HCT116 (cell line): ENCODE measurements at regions not wholly inside any gene's neighbourhood (a gene's known extent, or its start where the extent isn't known, plus 50 kb on each side); places are given as distances from the start of the nearest gene placed in this dataset.

Experiments
- CEBPB ChIP-seq: IDR thresholded peaks from 2 replicates; pipeline ENCODE4 v1.6.1; 2012; ENCODE audit warnings: low read depth
- CTCF ChIP-seq, 3 experiments: fragments of 200-600 bp in 1 of 3; sonication (generic) in 1 of 3; IDR thresholded peaks in 2 of 3; conservative IDR thresholded peaks in 1 of 3; 2 replicates each; pipeline ENCODE4 v1.5.1; 2012 to 2017; ENCODE audit warnings: low read depth in 2 of 3, low read length in 2 of 3, antibody characterized with exemption in 1 of 3, borderline replicate concordance in 1 of 3, control low read depth in 1 of 3, mild to moderate bottlenecking in 1 of 3, mixed read lengths in 1 of 3, mixed run types in 1 of 3, moderate library complexity in 1 of 3; ENCODE audit not compliant: insufficient read depth in 1 of 3
- EZH2 ChIP-seq: fragments of 200-600 bp; sonication (generic); IDR thresholded peaks from 2 replicates; pipeline ENCODE4 v1.6.1; 2017; ENCODE audit warnings: antibody characterized with exemption, mixed run types
- EZH2phosphoT487 ChIP-seq: fragments of 200-600 bp; IDR thresholded peaks from 2 replicates; pipeline ENCODE4 v1.6.1; 2018; ENCODE audit warnings: antibody characterized with exemption, borderline replicate concordance
- JUND ChIP-seq: IDR thresholded peaks from 2 replicates; pipeline ENCODE4 v1.6.1; 2012
- POLR2A ChIP-seq: IDR thresholded peaks from 2 replicates; pipeline ENCODE4 v1.7.0; 2011; ENCODE audit warnings: borderline replicate concordance; ENCODE audit not compliant: insufficient read depth, insufficient read length; ENCODE audit errors: extremely low read depth
- POLR2AphosphoS5 ChIP-seq: IDR thresholded peaks from 2 replicates; pipeline ENCODE4 v1.6.1; 2011; ENCODE audit warnings: mild to moderate bottlenecking, low read depth, low read length, moderate library complexity
- RAD21 ChIP-seq: IDR thresholded peaks from 2 replicates; pipeline ENCODE4 v1.6.1; 2012; ENCODE audit warnings: low read depth, mild to moderate bottlenecking
- SIN3A ChIP-seq: IDR thresholded peaks from 2 replicates; pipeline ENCODE4 v1.6.1; 2012; ENCODE audit warnings: low read depth
- ZFX ChIP-seq: fragments of 450-650 bp; IDR thresholded peaks from 2 replicates; pipeline ENCODE4 v1.6.1; 2017
- ZNF274 ChIP-seq: fragments of 200-500 bp; sonication (Bioruptor generic); IDR thresholded peaks from 2 replicates; pipeline ENCODE4 v1.6.1; 2014; ENCODE audit warnings: mild to moderate bottlenecking, low read depth, low read length, inconsistent platforms
- TF ChIP-seq, protein P1 (sequence below): IDR thresholded peaks from 2 replicates; pipeline ENCODE4 v1.6.1; 2011; ENCODE audit warnings: mild to moderate bottlenecking, low read length, moderate library complexity; ENCODE audit not compliant: insufficient replicate concordance; ENCODE audit errors: extremely low read depth
- TF ChIP-seq, protein P2 (sequence below): IDR thresholded peaks from 2 replicates; pipeline ENCODE4 v1.6.1; 2012

DNA sequence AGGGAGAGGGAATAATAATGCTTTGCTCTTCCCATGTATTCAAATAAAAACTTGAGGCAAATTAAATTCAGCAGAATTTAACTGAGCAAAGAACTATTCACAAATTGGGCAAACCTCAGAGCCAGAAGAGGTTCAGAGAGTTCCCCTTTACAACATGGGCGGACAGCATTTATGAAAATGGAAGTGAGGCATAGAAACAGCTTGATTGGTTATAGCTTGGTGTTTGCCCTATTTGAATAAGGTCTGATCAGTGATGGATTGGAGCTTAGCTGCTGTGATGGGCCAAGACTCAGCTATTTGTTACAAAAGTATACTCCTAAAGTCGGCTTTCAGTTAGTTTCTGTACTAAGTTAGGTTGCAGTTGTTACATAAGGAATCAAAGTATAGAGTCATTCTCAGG lies 63.0 kb downstream of the TMEM100 start:
- no peak for TF ChIP-seq JUND
- TF ChIP-seq EZH2phosphoT487 = no peak
- TF ChIP-seq CTCF (IDR thresholded peaks at IDR 0.05 in 2 of 3, conservative IDR thresholded peaks at IDR 0.05 in 1 of 3; ENCODE audit: borderline replicate concordance in 1 of 3, insufficient read depth in 1 of 3, low read depth in 2 of 3, low read length in 2 of 3) = no peak
- TF ChIP-seq POLR2A = no peak
- TF ChIP-seq POLR2AphosphoS5 = no peak
- no peak for TF ChIP-seq ZNF274
- TF ChIP-seq RAD21 = no peak
- TF ChIP-seq SIN3A = no peak
- no peak for TF ChIP-seq ZFX
- TF ChIP-seq CEBPB = no peak
- TF ChIP-seq, protein P1, sequence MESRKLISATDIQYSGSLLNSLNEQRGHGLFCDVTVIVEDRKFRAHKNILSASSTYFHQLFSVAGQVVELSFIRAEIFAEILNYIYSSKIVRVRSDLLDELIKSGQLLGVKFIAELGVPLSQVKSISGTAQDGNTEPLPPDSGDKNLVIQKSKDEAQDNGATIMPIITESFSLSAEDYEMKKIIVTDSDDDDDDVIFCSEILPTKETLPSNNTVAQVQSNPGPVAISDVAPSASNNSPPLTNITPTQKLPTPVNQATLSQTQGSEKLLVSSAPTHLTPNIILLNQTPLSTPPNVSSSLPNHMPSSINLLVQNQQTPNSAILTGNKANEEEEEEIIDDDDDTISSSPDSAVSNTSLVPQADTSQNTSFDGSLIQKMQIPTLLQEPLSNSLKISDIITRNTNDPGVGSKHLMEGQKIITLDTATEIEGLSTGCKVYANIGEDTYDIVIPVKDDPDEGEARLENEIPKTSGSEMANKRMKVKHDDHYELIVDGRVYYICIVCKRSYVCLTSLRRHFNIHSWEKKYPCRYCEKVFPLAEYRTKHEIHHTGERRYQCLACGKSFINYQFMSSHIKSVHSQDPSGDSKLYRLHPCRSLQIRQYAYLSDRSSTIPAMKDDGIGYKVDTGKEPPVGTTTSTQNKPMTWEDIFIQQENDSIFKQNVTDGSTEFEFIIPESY = no peak
- no peak for TF ChIP-seq EZH2
- TF ChIP-seq, protein P2, sequence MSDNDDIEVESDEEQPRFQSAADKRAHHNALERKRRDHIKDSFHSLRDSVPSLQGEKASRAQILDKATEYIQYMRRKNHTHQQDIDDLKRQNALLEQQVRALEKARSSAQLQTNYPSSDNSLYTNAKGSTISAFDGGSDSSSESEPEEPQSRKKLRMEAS = no peak
